ENCODE measurements at regions not wholly inside any gene's neighbourhood (a gene's known extent, or its start where the extent isn't known, plus 50 kb on each side); places are given as distances from the start of the nearest gene placed in this dataset.
A peak's percentile ranks its signal among the peaks of the same experiment; 100 is the strongest.
"Not testable (repeated sequence)": the region's sequence is repeated elsewhere in the genome, so short reads cannot be mapped to it uniquely, and the experiment has no call there.

DNA sequence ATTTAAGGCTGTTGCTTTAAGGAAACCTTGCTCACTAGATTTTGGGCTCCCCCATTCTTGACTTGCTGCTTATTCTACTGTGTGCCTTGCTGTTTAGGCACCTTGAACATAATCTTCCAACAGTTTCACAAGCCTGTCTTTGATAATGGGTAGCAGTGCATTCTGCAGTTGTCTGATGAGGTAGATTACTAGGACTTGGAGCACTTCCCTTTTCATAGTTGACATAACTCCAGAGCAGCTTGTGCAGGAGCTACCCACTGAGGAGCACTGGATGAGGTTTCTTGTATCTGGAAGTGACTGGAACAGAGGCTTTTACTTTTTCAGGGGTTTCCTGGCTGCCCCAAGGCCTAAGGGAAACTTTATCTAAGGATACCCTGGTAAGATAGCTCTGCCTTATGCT lies 73.0 kb upstream of the AGTPBP1 start:
- H3K27me3 Mint-ChIP-seq (ENCODE audit: insufficient read depth); H3K4me1 ChIP-seq (ENCODE audit: control insufficient read depth, insufficient read depth, low read length); DNase-seq; H3K9me3 Mint-ChIP-seq; H3K4me3 Mint-ChIP-seq; H3K9ac ChIP-seq (ENCODE audit: extremely low read depth, low read length, poor library complexity, severe bottlenecking); H3K27ac Mint-ChIP-seq; H3K4me1 Mint-ChIP-seq; H3K9me3 ChIP-seq (ENCODE audit: control insufficient read depth, low read length); H3K4me3 ChIP-seq (ENCODE audit: low read length); H3K27ac ChIP-seq (ENCODE audit: low read depth, low read length); H3K36me3 ChIP-seq (ENCODE audit: control insufficient read depth, insufficient read depth, low read length); H3K27me3 ChIP-seq (ENCODE audit: control insufficient read depth, insufficient read depth, low read length, poor library complexity, severe bottlenecking): not testable (repeated sequence)
- H3K36me3 Mint-ChIP-seq (ENCODE audit: low read depth), result peaks cover 13% of the 10 kb centered on the region

GRCh38 chr9:85818971-85819370 lies 77.2 kb upstream of the AGTPBP1 start:
- not testable (repeated sequence) for H3K4me3 Mint-ChIP-seq; H3K27ac ChIP-seq (ENCODE audit: low read depth, low read length); H3K9me3 Mint-ChIP-seq; H3K4me1 Mint-ChIP-seq; H3K9ac ChIP-seq (ENCODE audit: extremely low read depth, low read length, poor library complexity, severe bottlenecking); H3K9me3 ChIP-seq (ENCODE audit: control insufficient read depth, low read length); DNase-seq; H3K4me3 ChIP-seq (ENCODE audit: low read length); H3K27me3 Mint-ChIP-seq (ENCODE audit: insufficient read depth); H3K27me3 ChIP-seq (ENCODE audit: control insufficient read depth, insufficient read depth, low read length, poor library complexity, severe bottlenecking); H3K4me1 ChIP-seq (ENCODE audit: control insufficient read depth, insufficient read depth, low read length); H3K36me3 ChIP-seq (ENCODE audit: control insufficient read depth, insufficient read depth, low read length); H3K27ac Mint-ChIP-seq
- WGBS, 2 experiments (ENCODE audit: insufficient coverage in 1 of 2, insufficient read length in 1 of 2), result 0 to 44% methylated on average over 1 to 2 of the region's 2 CpGs
- peaks cover 30% of the 10 kb centered on the region for H3K36me3 Mint-ChIP-seq (ENCODE audit: low read depth)
- peak; percentile 76 for TF ChIP-seq CTCF (conservative IDR thresholded peaks at IDR 0.05)

- H3K27me3 Mint-ChIP-seq (ENCODE audit: insufficient read depth); H3K36me3 ChIP-seq (ENCODE audit: control insufficient read depth, insufficient read depth, low read length); DNase-seq; H3K9me3 ChIP-seq (ENCODE audit: control insufficient read depth, low read length); H3K4me3 Mint-ChIP-seq; H3K27ac ChIP-seq (ENCODE audit: low read depth, low read length); H3K27me3 ChIP-seq (ENCODE audit: control insufficient read depth, insufficient read depth, low read length, poor library complexity, severe bottlenecking); H3K4me1 Mint-ChIP-seq; H3K4me3 ChIP-seq (ENCODE audit: low read length); H3K9ac ChIP-seq (ENCODE audit: extremely low read depth, low read length, poor library complexity, severe bottlenecking); H3K9me3 Mint-ChIP-seq; H3K4me1 ChIP-seq (ENCODE audit: control insufficient read depth, insufficient read depth, low read length): not testable (repeated sequence)
- Mint-ChIP-seq H3K27ac (peak overlapping the region; percentile 58), H3K36me3 (ENCODE audit: low read depth) (peaks cover 36% of the 10 kb centered on the region)
- 88 to 100% methylated on average over 1 to 4 of the region's 5 CpGs for WGBS, 2 experiments (ENCODE audit: insufficient coverage in 1 of 2, insufficient read length in 1 of 2)
Measured at GRCh38 chr9:85820598-85820997, 78.8 kb upstream of the AGTPBP1 start.

DNA sequence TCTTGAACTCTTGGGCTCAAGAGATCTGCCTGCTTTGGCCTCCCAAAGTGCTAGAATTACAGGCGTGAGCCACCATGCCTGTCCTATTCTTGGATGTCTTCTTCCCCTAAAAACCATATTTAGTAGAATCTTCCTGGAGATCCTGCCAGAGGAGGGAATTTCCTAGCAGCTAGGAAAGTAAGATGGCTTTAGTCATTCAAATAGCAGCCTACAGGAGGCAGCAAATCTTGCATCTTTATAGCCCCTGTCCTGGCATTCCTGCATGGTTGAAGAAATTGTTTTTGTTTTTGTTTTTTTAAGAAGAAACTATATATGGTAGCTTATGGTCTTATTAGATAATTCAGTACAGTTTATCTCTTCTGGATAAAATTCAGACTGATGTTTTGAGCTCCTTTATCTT lies 83.2 kb upstream of the AGTPBP1 start:
- DNase-seq, result peak; percentile 63
- peak; percentile 77 for TF ChIP-seq CTCF (conservative IDR thresholded peaks at IDR 0.05)
- not testable (repeated sequence) for H3K4me1 ChIP-seq (ENCODE audit: control insufficient read depth, insufficient read depth, low read length); H3K9ac ChIP-seq (ENCODE audit: extremely low read depth, low read length, poor library complexity, severe bottlenecking); H3K36me3 ChIP-seq (ENCODE audit: control insufficient read depth, insufficient read depth, low read length); H3K27me3 Mint-ChIP-seq (ENCODE audit: insufficient read depth); H3K4me3 ChIP-seq (ENCODE audit: low read length); H3K9me3 Mint-ChIP-seq; H3K27ac ChIP-seq (ENCODE audit: low read depth, low read length); H3K27me3 ChIP-seq (ENCODE audit: control insufficient read depth, insufficient read depth, low read length, poor library complexity, severe bottlenecking); H3K9me3 ChIP-seq (ENCODE audit: control insufficient read depth, low read length); H3K4me1 Mint-ChIP-seq; H3K4me3 Mint-ChIP-seq
- H3K36me3 Mint-ChIP-seq (ENCODE audit: low read depth), result peaks cover 41% of the 10 kb centered on the region
- H3K27ac Mint-ChIP-seq, result peak overlapping the region; percentile 31
- 82% methylated on average over 1 of the region's 1 CpG; no CpG with 5 or more reads in 1 of the 2 experiments for whole genome bisulfite sequencing, 2 experiments (ENCODE audit: insufficient coverage in 1 of 2, insufficient read length in 1 of 2)

DNA sequence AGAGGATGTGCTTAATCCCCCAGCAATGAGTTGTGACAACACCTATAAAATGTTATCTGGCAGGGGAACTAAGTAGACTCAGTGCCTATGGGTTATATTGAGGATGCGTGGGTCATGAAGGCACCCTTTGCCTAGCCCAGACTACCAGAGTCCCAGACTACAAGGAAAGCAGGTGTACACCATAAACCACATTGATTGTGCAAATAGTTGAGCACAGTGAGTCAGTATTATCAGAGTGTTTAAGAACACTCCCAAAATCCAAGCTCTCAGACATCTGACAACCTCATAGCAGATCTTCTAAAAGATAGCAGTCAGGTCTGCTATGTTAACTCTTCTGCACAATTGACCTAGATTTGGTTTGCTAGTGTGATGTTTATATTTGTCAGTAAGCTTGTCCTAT lies 92.8 kb upstream of the AGTPBP1 start:
- WGBS, 2 experiments (ENCODE audit: insufficient coverage in 1 of 2, insufficient read length in 1 of 2), result 88% methylated on average over 1 of the region's 1 CpG; no CpG with 5 or more reads in 1 of the 2 experiments

DNA sequence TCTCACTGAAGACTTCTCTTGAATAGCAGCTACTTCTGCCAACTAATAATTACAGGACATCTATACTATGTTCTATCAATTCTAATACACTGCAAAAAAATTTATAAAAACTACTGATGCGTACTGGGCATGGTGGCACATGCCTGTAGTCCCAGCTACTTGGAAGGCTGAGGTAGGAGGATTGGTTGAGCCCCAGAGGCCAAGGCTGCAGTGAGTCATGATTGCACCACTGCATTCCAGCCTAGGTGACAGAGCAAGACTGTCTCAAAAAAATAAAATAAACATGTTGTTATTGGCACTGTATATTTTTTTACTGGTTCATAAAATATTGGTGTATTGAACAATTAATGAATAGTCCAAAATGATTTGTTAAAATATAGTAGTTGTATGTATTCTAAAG lies 97.0 kb upstream of the NAA35 start:
- H3K4me3 ChIP-seq (ENCODE audit: low read length); H3K4me1 ChIP-seq (ENCODE audit: control insufficient read depth, insufficient read depth, low read length); DNase-seq; H3K27me3 ChIP-seq (ENCODE audit: control insufficient read depth, insufficient read depth, low read length, poor library complexity, severe bottlenecking); H3K4me3 Mint-ChIP-seq; H3K9me3 ChIP-seq (ENCODE audit: control insufficient read depth, low read length); H3K9me3 Mint-ChIP-seq; H3K27ac ChIP-seq (ENCODE audit: low read depth, low read length); H3K4me1 Mint-ChIP-seq; H3K9ac ChIP-seq (ENCODE audit: extremely low read depth, low read length, poor library complexity, severe bottlenecking); H3K27ac Mint-ChIP-seq; H3K27me3 Mint-ChIP-seq (ENCODE audit: insufficient read depth): not testable (repeated sequence)
- peaks cover 22% of the 10 kb centered on the region for H3K36me3 ChIP-seq (ENCODE audit: control insufficient read depth, insufficient read depth, low read length)
- H3K36me3 Mint-ChIP-seq (ENCODE audit: low read depth), result peaks cover 33% of the 10 kb centered on the region
- 100% methylated on average over 1 of the region's 1 CpG for WGBS, 2 experiments (ENCODE audit: insufficient coverage in 1 of 2, insufficient read length in 1 of 2)

More for the DNA sequence above, 92.8 kb upstream of the AGTPBP1 start:
- not testable (repeated sequence) for H3K4me1 Mint-ChIP-seq; DNase-seq; H3K9me3 ChIP-seq (ENCODE audit: control insufficient read depth, low read length); H3K4me1 ChIP-seq (ENCODE audit: control insufficient read depth, insufficient read depth, low read length); H3K9ac ChIP-seq (ENCODE audit: extremely low read depth, low read length, poor library complexity, severe bottlenecking); H3K9me3 Mint-ChIP-seq; H3K27ac Mint-ChIP-seq; H3K4me3 ChIP-seq (ENCODE audit: low read length); H3K27me3 ChIP-seq (ENCODE audit: control insufficient read depth, insufficient read depth, low read length, poor library complexity, severe bottlenecking); H3K4me3 Mint-ChIP-seq; H3K27me3 Mint-ChIP-seq (ENCODE audit: insufficient read depth); H3K27ac ChIP-seq (ENCODE audit: low read depth, low read length); H3K36me3 ChIP-seq (ENCODE audit: control insufficient read depth, insufficient read depth, low read length); H3K36me3 Mint-ChIP-seq (ENCODE audit: low read depth)
